Fibroblast of lung (primary cell): ENCODE measurements at regions not wholly inside any gene's neighbourhood (a gene's known extent, or its start where the extent isn't known, plus 50 kb on each side); places are given as distances from the start of the nearest gene placed in this dataset.

Source experiments
- EZH2 ChIP-seq: IDR thresholded peaks from 2 replicates; pipeline ENCODE4 v1.5.1; 2012; ENCODE audit warnings: low read length, control low read depth, mild to moderate bottlenecking; ENCODE audit errors: missing control alignments
- TF ChIP-seq, protein P1 (sequence below), 2 donors: IDR thresholded peaks in 1 of 2; conservative IDR thresholded peaks in 1 of 2; 1 replicate in 1 of 2; 2 replicates in 1 of 2; pipeline ENCODE4 v1.5.1; 2011 to 2012; ENCODE audit warnings: low read length in 2 of 2, control low read depth in 1 of 2, inconsistent platforms in 1 of 2, low read depth in 1 of 2, mild to moderate bottlenecking in 1 of 2

DNA sequence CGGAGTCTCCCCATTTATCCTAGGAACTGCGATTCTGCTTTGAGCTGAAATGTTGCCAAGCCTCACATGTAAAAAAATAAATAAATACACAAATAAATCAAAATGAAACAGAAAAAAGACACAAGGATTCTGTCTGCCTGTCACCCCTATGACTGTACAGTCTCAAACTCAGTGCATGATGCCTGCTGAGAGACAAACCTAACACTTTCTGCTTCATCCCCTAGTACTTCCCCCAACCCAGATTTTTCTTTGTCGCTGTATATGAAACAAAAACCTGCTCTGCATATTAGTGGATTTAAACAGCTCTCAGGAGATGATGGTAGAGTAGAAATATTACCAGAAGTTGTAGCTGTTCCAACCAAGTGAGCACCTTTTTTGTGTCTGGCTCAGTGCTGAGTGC is 530.7 kb upstream of the CFAP20DC start:
- TF ChIP-seq, protein P1, sequence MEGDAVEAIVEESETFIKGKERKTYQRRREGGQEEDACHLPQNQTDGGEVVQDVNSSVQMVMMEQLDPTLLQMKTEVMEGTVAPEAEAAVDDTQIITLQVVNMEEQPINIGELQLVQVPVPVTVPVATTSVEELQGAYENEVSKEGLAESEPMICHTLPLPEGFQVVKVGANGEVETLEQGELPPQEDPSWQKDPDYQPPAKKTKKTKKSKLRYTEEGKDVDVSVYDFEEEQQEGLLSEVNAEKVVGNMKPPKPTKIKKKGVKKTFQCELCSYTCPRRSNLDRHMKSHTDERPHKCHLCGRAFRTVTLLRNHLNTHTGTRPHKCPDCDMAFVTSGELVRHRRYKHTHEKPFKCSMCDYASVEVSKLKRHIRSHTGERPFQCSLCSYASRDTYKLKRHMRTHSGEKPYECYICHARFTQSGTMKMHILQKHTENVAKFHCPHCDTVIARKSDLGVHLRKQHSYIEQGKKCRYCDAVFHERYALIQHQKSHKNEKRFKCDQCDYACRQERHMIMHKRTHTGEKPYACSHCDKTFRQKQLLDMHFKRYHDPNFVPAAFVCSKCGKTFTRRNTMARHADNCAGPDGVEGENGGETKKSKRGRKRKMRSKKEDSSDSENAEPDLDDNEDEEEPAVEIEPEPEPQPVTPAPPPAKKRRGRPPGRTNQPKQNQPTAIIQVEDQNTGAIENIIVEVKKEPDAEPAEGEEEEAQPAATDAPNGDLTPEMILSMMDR (conservative IDR thresholded peaks at IDR 0.05 in 1 of 2, IDR thresholded peaks at IDR 0.05 in 1 of 2; ENCODE audit: low read depth in 1 of 2, low read length in 2 of 2): no peak
- TF ChIP-seq EZH2: no peak
